ENCODE measurements at regions not wholly inside any gene's neighbourhood (a gene's known extent, or its start where the extent isn't known, plus 50 kb on each side); places are given as distances from the start of the nearest gene placed in this dataset.

DNA sequence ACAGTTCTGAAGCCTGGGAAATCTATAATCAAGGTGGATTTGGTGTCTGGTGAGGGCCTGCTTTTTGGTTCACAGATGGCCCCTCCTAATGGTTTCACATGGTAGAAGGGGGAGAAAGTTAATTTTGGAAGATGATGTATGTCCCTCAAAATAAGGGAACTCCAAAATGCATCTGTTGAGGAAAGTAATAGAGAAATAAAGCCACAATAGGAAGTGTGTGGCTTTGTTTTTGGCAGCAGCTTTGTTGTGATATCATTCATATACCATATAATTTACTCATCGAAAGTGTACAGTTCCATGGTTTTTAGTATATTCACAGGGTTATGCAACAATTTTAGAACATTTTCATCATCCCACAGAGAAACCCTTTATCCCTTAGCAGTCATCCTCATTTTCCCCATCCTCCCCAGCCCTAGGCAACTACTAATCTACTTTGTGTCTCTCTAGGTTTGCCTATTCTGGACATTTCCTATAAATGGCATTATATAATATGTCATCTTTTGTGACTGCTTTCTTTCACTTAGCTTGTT, 274.0 kb upstream of the FAM98A start:
- H3K9me3 ChIP-seq (ENCODE audit: insufficient read depth, low read depth, low read length): no peaks in the 10 kb centered on the region
- Mint-ChIP-seq H3K36me3 (ENCODE audit: low read depth, unreplicated experiment) (no peaks in the 10 kb centered on the region), H3K9me3 (ENCODE audit: unreplicated experiment) (no peaks in the 10 kb centered on the region), H3K27me3 (ENCODE audit: low read depth, unreplicated experiment) (no peaks in the 10 kb centered on the region), H3K4me3 (ENCODE audit: unreplicated experiment) (no peak overlapping the region), H3K4me1 (ENCODE audit: low read depth, unreplicated experiment) (no peaks in the 10 kb centered on the region), H3K27ac (ENCODE audit: unreplicated experiment) (no peak overlapping the region)
- H3K79me2 ChIP-seq (ENCODE audit: insufficient read depth, low read length): no peaks in the 10 kb centered on the region
- H3K27ac ChIP-seq (ENCODE audit: low read depth, low read length): no peak overlapping the region
- TF ChIP-seq, protein P1, sequence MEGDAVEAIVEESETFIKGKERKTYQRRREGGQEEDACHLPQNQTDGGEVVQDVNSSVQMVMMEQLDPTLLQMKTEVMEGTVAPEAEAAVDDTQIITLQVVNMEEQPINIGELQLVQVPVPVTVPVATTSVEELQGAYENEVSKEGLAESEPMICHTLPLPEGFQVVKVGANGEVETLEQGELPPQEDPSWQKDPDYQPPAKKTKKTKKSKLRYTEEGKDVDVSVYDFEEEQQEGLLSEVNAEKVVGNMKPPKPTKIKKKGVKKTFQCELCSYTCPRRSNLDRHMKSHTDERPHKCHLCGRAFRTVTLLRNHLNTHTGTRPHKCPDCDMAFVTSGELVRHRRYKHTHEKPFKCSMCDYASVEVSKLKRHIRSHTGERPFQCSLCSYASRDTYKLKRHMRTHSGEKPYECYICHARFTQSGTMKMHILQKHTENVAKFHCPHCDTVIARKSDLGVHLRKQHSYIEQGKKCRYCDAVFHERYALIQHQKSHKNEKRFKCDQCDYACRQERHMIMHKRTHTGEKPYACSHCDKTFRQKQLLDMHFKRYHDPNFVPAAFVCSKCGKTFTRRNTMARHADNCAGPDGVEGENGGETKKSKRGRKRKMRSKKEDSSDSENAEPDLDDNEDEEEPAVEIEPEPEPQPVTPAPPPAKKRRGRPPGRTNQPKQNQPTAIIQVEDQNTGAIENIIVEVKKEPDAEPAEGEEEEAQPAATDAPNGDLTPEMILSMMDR (IDR thresholded peaks at IDR 0.05; ENCODE audit: insufficient read depth, low read depth, low read length): no peak
- no peak for TF ChIP-seq EZH2 (IDR thresholded peaks at IDR 0.05; ENCODE audit: insufficient read depth, low read length)
- DNase-seq (ENCODE audit: low read depth) (no peak), FAIRE-seq (no peak)
- no peaks in the 10 kb centered on the region for H4K20me1 ChIP-seq (ENCODE audit: insufficient read depth, low read length)
- no peak overlapping the region for H3K4me3 ChIP-seq (ENCODE audit: insufficient read depth, low read depth, low read length)
- H2AFZ ChIP-seq (ENCODE audit: low read depth, low read length): no peak overlapping the region
- H3K4me1 ChIP-seq (ENCODE audit: insufficient read depth, low read length): no peaks in the 10 kb centered on the region
- no peaks in the 10 kb centered on the region for H3K36me3 ChIP-seq (ENCODE audit: insufficient read depth, low read length)
- H3K4me2 ChIP-seq (ENCODE audit: low read length): no peak overlapping the region
- H3K9ac ChIP-seq (ENCODE audit: low read length): no peak overlapping the region
- no peaks in the 10 kb centered on the region for H3K27me3 ChIP-seq (ENCODE audit: insufficient read depth, low read length)

DNA sequence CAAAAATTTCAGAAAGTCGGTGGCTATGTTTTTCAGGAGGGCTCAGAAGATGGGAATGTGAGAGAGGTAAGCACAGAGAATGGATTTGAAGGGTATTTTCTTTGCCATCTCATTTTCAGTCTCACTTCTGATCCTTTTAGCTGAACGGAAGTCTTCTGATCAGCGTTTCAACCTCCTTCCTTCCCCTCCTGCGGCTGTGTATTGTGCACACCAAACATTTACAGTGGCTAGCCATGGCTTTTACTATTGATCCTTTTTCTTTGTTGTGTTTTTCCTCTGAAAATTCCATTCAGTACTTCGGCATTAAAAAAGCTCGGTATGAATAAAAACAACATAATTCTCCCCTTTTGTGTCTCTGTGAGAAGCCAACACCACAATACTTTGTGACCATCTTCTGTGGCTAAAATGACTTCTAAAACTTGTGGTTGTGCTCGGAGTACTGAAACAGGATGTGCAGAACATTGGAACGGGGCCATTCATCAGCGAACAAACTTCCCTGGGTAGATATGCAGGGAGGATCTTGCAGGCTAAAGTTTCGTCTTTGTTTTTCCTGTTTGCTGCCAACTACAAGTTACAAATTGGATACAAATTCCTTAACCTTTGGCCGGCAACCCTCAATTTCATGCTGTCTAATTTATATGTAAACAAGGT, 260.8 kb upstream of the FAM98A start:
- H3K79me2 ChIP-seq (ENCODE audit: insufficient read depth, low read length): no peaks in the 10 kb centered on the region
- H3K4me1 Mint-ChIP-seq (ENCODE audit: low read depth, unreplicated experiment): no peaks in the 10 kb centered on the region
- H3K4me3 ChIP-seq (ENCODE audit: insufficient read depth, low read depth, low read length): no peak overlapping the region
- no peaks in the 10 kb centered on the region for H3K9me3 Mint-ChIP-seq (ENCODE audit: unreplicated experiment)
- H3K36me3 Mint-ChIP-seq (ENCODE audit: low read depth, unreplicated experiment): no peaks in the 10 kb centered on the region
- H3K27ac Mint-ChIP-seq (ENCODE audit: unreplicated experiment): no peak overlapping the region
- peak overlapping the region; percentile 53 for H3K4me2 ChIP-seq (ENCODE audit: low read length)
- no peak for FAIRE-seq
- peak overlapping the region; percentile 1 for H2AFZ ChIP-seq (ENCODE audit: low read depth, low read length)
- H3K4me1 ChIP-seq (ENCODE audit: insufficient read depth, low read length): no peaks in the 10 kb centered on the region
- H3K36me3 ChIP-seq (ENCODE audit: insufficient read depth, low read length): no peaks in the 10 kb centered on the region
- H3K4me3 Mint-ChIP-seq (ENCODE audit: unreplicated experiment): no peak overlapping the region
- no peaks in the 10 kb centered on the region for H4K20me1 ChIP-seq (ENCODE audit: insufficient read depth, low read length)
- peak; percentile 3 for DNase-seq (ENCODE audit: low read depth)
- no peak overlapping the region for H3K27ac ChIP-seq (ENCODE audit: low read depth, low read length)
- H3K9me3 ChIP-seq (ENCODE audit: insufficient read depth, low read depth, low read length): no peaks in the 10 kb centered on the region
- H3K9ac ChIP-seq (ENCODE audit: low read length): no peak overlapping the region
- TF ChIP-seq, protein P1 (IDR thresholded peaks at IDR 0.05; ENCODE audit: insufficient read depth, low read depth, low read length): no peak
- no peak for TF ChIP-seq EZH2 (IDR thresholded peaks at IDR 0.05; ENCODE audit: insufficient read depth, low read length)
- no peaks in the 10 kb centered on the region for H3K27me3 Mint-ChIP-seq (ENCODE audit: low read depth, unreplicated experiment)
- H3K27me3 ChIP-seq (ENCODE audit: insufficient read depth, low read length): no peaks in the 10 kb centered on the region

DNA sequence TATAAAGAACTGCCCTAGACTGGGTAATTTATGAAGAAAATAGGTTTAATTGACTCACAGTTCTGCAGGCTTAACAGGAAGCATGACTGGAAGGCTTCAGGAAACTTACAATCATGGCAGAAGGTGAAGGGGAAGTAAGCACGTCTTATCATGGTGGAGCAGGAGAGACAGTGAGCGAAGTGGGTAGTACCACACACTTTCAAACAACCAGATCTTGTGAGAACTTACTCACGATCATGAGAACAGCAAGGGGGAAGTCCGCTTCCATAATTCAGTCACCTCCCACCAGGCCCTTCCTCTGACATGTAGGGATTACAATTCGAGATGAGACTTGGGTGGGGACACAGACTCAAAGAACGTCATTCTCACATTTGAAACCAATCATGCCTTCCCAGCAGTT, 260.1 kb upstream of the FAM98A start:
- TF ChIP-seq EZH2 (IDR thresholded peaks at IDR 0.05; ENCODE audit: insufficient read depth, low read length): no peak
- TF ChIP-seq, protein P1 (IDR thresholded peaks at IDR 0.05; ENCODE audit: insufficient read depth, low read depth, low read length): no peak
- Mint-ChIP-seq H3K4me3 (ENCODE audit: unreplicated experiment) (no peak overlapping the region), H3K36me3 (ENCODE audit: low read depth, unreplicated experiment) (no peaks in the 10 kb centered on the region), H3K27ac (ENCODE audit: unreplicated experiment) (no peak overlapping the region), H3K4me1 (ENCODE audit: low read depth, unreplicated experiment) (no peaks in the 10 kb centered on the region), H3K27me3 (ENCODE audit: low read depth, unreplicated experiment) (no peaks in the 10 kb centered on the region), H3K9me3 (ENCODE audit: unreplicated experiment) (no peaks in the 10 kb centered on the region)
- H2AFZ ChIP-seq (ENCODE audit: low read depth, low read length): no peak overlapping the region
- no peaks in the 10 kb centered on the region for H3K79me2 ChIP-seq (ENCODE audit: insufficient read depth, low read length)
- H3K4me3 ChIP-seq (ENCODE audit: insufficient read depth, low read depth, low read length): no peak overlapping the region
- H3K27me3 ChIP-seq (ENCODE audit: insufficient read depth, low read length): no peaks in the 10 kb centered on the region
- no peak overlapping the region for H3K4me2 ChIP-seq (ENCODE audit: low read length)
- no peak overlapping the region for H3K27ac ChIP-seq (ENCODE audit: low read depth, low read length)
- no peaks in the 10 kb centered on the region for H4K20me1 ChIP-seq (ENCODE audit: insufficient read depth, low read length)
- no peaks in the 10 kb centered on the region for H3K4me1 ChIP-seq (ENCODE audit: insufficient read depth, low read length)
- FAIRE-seq (no peak), DNase-seq (ENCODE audit: low read depth) (no peak)
- no peak overlapping the region for H3K9ac ChIP-seq (ENCODE audit: low read length)
- H3K9me3 ChIP-seq (ENCODE audit: insufficient read depth, low read depth, low read length): no peaks in the 10 kb centered on the region
- H3K36me3 ChIP-seq (ENCODE audit: insufficient read depth, low read length): no peaks in the 10 kb centered on the region
